GM12878 (cell line): ENCODE measurements at regions not wholly inside any gene's neighbourhood (a gene's known extent, or its start where the extent isn't known, plus 50 kb on each side); places are given as distances from the start of the nearest gene placed in this dataset.
A peak's percentile ranks its signal among the peaks of the same experiment; 100 is the strongest.

Source experiments
- CHD1 ChIP-seq: IDR thresholded peaks from 2 replicates; pipeline ENCODE4 v1.6.1; 2012; ENCODE audit warnings: low read depth, low read length, improper control_type of control experiment
- CREM ChIP-seq: IDR thresholded peaks from 2 replicates; pipeline ENCODE4 v1.6.1; 2014; ENCODE audit warnings: antibody characterized with exemption, low read depth
- DPF2 ChIP-seq: fragments of 450-650 bp; IDR thresholded peaks from 2 replicates; pipeline ENCODE4 v1.6.1; 2017; ENCODE audit warnings: mild to moderate bottlenecking
- EZH2 ChIP-seq: IDR thresholded peaks from 2 replicates; pipeline ENCODE4 v1.6.1; 2012; ENCODE audit warnings: low read depth, mild to moderate bottlenecking, control low read depth, inconsistent platforms, low read length, borderline replicate concordance; ENCODE audit not compliant: control insufficient read depth
- IRF5 ChIP-seq: fragments of 450-650 bp; IDR thresholded peaks from 2 replicates; pipeline ENCODE4 v1.6.1; 2017; ENCODE audit warnings: borderline replicate concordance
- LARP7 ChIP-seq: fragments of 450-650 bp; IDR thresholded peaks from 2 replicates; pipeline ENCODE4 v1.6.1; 2017; ENCODE audit warnings: mild to moderate bottlenecking
- MXI1 ChIP-seq: fragments of 150-350 bp; IDR thresholded peaks from 2 replicates; pipeline ENCODE4 v1.6.1; 2011; ENCODE audit warnings: low read depth, mild to moderate bottlenecking, inconsistent platforms, low read length, improper control_type of control experiment
- MYC ChIP-seq: IDR thresholded peaks from 2 replicates; pipeline ENCODE4 v1.6.1; 2011; ENCODE audit warnings: mild to moderate bottlenecking, low read length, moderate library complexity, inconsistent platforms; ENCODE audit not compliant: insufficient read depth, insufficient replicate concordance, insufficient read length, severe bottlenecking
- POU2F2 ChIP-seq: IDR thresholded peaks from 3 replicates; pipeline ENCODE4 v1.6.1; 2011; ENCODE audit warnings: low read depth, mild to moderate bottlenecking, low read length, borderline replicate concordance
- RAD21 ChIP-seq: IDR thresholded peaks from 2 replicates; pipeline ENCODE4 v1.6.1; 2011; ENCODE audit warnings: mild to moderate bottlenecking, low read depth, low read length, moderate library complexity; ENCODE audit not compliant: insufficient read depth
- RELB ChIP-seq: fragments of 450-650 bp; IDR thresholded peaks from 2 replicates; pipeline ENCODE4 v1.6.1; 2017; ENCODE audit warnings: low read depth, mild to moderate bottlenecking, moderate library complexity
- SP1 ChIP-seq: IDR thresholded peaks from one replicate; pipeline ENCODE4 v1.6.1; 2011; ENCODE audit warnings: low read depth, low read length
- SREBF1 ChIP-seq: IDR thresholded peaks from 2 replicates; pipeline ENCODE4 v1.6.1; 2012; ENCODE audit warnings: mild to moderate bottlenecking, low read length
- TBL1XR1 ChIP-seq: IDR thresholded peaks from 2 replicates; pipeline ENCODE4 v1.6.1; 2012; ENCODE audit warnings: low read depth, low read length, improper control_type of control experiment
- TCF3 ChIP-seq: IDR thresholded peaks from 2 replicates; pipeline ENCODE4 v1.6.1; 2012; ENCODE audit warnings: low read depth, mild to moderate bottlenecking, low read length, borderline replicate concordance; ENCODE audit not compliant: insufficient read depth
- YBX1 ChIP-seq: fragments of 450-650 bp; IDR thresholded peaks from 2 replicates; pipeline ENCODE4 v1.6.1; 2016; ENCODE audit warnings: antibody characterized with exemption
- ZBTB4 ChIP-seq: fragments of 450-650 bp; formaldehyde crosslinking; IDR thresholded peaks from 2 replicates; pipeline ENCODE4 v1.4.0; 2022; ENCODE audit warnings: mild to moderate bottlenecking, moderate library complexity
- ZNF24 ChIP-seq: fragments of 450-650 bp; IDR thresholded peaks from 2 replicates; pipeline ENCODE4 v1.6.1; 2017; ENCODE audit warnings: antibody characterized with exemption, mild to moderate bottlenecking
- ZSCAN29 ChIP-seq: fragments of 450-650 bp; IDR thresholded peaks from 2 replicates; pipeline ENCODE4 v1.6.1; 2017; ENCODE audit warnings: mild to moderate bottlenecking, moderate library complexity
- TF ChIP-seq, protein P1 (sequence below): IDR thresholded peaks from 2 replicates; pipeline ENCODE4 v1.6.1; 2012; ENCODE audit warnings: improper control_type of control experiment, low read depth, low read length; ENCODE audit not compliant: insufficient replicate concordance

DNA sequence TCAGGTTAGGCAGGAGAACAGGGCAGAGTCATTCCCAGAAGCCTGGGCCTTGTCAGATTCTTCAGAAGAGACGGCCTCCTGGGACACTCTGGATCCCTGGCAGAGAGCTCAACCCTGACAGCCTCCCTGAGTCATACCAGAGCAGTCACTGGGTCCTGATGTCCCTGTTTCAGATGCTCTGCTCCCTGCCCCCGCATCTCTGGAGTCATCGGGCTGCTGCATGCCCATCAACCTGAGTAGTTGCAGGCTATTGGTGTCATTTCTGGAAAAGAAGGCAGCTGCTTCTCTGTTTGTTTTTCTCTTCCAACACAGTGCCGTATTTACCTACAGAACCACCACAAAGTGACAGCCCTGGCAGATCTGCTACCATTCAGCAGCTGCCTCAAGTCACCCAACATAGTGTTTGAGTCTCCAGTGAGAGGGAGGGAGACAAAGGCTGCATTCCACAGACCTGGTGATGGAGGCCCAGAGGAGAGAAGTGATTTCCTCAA, 145.1 kb downstream of the B3GNT2 start (continued):
- TF ChIP-seq, protein P1, sequence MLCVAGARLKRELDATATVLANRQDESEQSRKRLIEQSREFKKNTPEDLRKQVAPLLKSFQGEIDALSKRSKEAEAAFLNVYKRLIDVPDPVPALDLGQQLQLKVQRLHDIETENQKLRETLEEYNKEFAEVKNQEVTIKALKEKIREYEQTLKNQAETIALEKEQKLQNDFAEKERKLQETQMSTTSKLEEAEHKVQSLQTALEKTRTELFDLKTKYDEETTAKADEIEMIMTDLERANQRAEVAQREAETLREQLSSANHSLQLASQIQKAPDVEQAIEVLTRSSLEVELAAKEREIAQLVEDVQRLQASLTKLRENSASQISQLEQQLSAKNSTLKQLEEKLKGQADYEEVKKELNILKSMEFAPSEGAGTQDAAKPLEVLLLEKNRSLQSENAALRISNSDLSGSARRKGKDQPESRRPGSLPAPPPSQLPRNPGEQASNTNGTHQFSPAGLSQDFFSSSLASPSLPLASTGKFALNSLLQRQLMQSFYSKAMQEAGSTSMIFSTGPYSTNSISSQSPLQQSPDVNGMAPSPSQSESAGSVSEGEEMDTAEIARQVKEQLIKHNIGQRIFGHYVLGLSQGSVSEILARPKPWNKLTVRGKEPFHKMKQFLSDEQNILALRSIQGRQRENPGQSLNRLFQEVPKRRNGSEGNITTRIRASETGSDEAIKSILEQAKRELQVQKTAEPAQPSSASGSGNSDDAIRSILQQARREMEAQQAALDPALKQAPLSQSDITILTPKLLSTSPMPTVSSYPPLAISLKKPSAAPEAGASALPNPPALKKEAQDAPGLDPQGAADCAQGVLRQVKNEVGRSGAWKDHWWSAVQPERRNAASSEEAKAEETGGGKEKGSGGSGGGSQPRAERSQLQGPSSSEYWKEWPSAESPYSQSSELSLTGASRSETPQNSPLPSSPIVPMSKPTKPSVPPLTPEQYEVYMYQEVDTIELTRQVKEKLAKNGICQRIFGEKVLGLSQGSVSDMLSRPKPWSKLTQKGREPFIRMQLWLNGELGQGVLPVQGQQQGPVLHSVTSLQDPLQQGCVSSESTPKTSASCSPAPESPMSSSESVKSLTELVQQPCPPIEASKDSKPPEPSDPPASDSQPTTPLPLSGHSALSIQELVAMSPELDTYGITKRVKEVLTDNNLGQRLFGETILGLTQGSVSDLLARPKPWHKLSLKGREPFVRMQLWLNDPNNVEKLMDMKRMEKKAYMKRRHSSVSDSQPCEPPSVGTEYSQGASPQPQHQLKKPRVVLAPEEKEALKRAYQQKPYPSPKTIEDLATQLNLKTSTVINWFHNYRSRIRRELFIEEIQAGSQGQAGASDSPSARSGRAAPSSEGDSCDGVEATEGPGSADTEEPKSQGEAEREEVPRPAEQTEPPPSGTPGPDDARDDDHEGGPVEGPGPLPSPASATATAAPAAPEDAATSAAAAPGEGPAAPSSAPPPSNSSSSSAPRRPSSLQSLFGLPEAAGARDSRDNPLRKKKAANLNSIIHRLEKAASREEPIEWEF: no peak
- TF ChIP-seq EZH2 (no peak), TBL1XR1 (no peak), SP1 (peak; percentile 26), ZBTB4 (CRISPR knock-in tag) (no peak), CHD1 (no peak), SREBF1 (no peak), YBX1 (no peak), ZNF24 (no peak), IRF5 (no peak), CREM (peak; percentile 47; the same call in 1 of the 2 replicates), MXI1 (no peak), POU2F2 (no peak; the same call in 2 of the 3 replicates), RELB (peak; percentile 55; the same call in 1 of the 2 replicates), ZSCAN29 (no peak), RAD21 (0 out of 2 replicates have a peak, but pooled peaks have one; percentile 14), MYC (no peak), TCF3 (peak; percentile 68; the same call in 1 of the 2 replicates), DPF2 (0 out of 2 replicates have a peak, but pooled peaks have one; percentile 28), LARP7 (no peak)
